Activated CD8-positive, alpha-beta T cell treated with anti-CD3 and anti-CD28 coated beads for 36 hours (primary cell): ENCODE measurements at regions not wholly inside any gene's neighbourhood (a gene's known extent, or its start where the extent isn't known, plus 50 kb on each side); places are given as distances from the start of the nearest gene placed in this dataset.

Experiments used
- ATAC-seq: fragments of 200-7000 bp; cut with Tn5 transposase; one replicate; pipeline ENCODE4 v1.10.0; 2021; ENCODE audit warnings: mild to moderate bottlenecking, moderate library complexity
- CTCF ChIA-PET: fragments of 350-600 bp; sonication (Branson Sonifier 250); formaldehyde crosslinking; loops from one replicate; lab custom pipeline; 2021; ENCODE audit warnings: antibody characterized with exemption; lab: Charles Lee
- POLR2A ChIA-PET: fragments of 350-600 bp; sonication (Branson Sonifier 250); formaldehyde crosslinking; loops from one replicate; lab custom pipeline; 2021; ENCODE audit warnings: antibody characterized with exemption; lab: Charles Lee
- DNase-seq: peaks from one replicate; pipeline ENCODE4 v3.0.0-alpha.2; 2020
- H3K27ac Mint-ChIP-seq: one replicate; pipeline ENCODE4 v1.8.0; 2021; ENCODE audit warnings: mild to moderate bottlenecking, mixed read lengths
- H3K27me3 Mint-ChIP-seq: one replicate; pipeline ENCODE4 v1.8.0; 2021; ENCODE audit warnings: mixed read lengths
- H3K36me3 Mint-ChIP-seq: one replicate; pipeline ENCODE4 v1.8.0; 2021; ENCODE audit warnings: low read depth, mixed read lengths
- H3K4me1 Mint-ChIP-seq: one replicate; pipeline ENCODE4 v1.8.0; 2021; ENCODE audit warnings: low read depth, mixed read lengths
- H3K4me3 Mint-ChIP-seq: one replicate; pipeline ENCODE4 v1.8.0; 2021; ENCODE audit warnings: mild to moderate bottlenecking, moderate library complexity, mixed read lengths
- H3K9me3 Mint-ChIP-seq: one replicate; pipeline ENCODE4 v1.8.0; 2021; ENCODE audit warnings: mixed read lengths
- CTCF ChIP-seq: fragments of 200-600 bp; IDR thresholded peaks from one replicate; pipeline ENCODE4 v1.8.0; 2022; ENCODE audit warnings: antibody characterized with exemption, mild to moderate bottlenecking
- intact Hi-C: fragments of 100-400 bp; cut with micrococcal nuclease; formaldehyde crosslinking; loops from one replicate; pipeline ENCODE4 v1.10.0; 2022

GRCh38 chr20:57831993-57832585 lies 122.3 kb upstream of the PMEPA1 start:
- Mint-ChIP-seq H3K4me1 (no peaks in the 10 kb centered on the region), H3K9me3 (no peaks in the 10 kb centered on the region), H3K36me3 (no peaks in the 10 kb centered on the region), H3K4me3 (no peak overlapping the region), H3K27ac (no peak overlapping the region), H3K27me3 (no peaks in the 10 kb centered on the region)
- intact Hi-C loops: no loop called here
- no peak for TF ChIP-seq CTCF
- DNase-seq (no peak), ATAC-seq (no peak)
- ChIA-PET CTCF (no interaction called here), POLR2A (no interaction called here)

- H3K27ac Mint-ChIP-seq: no peak overlapping the region
- intact Hi-C loops: no loop called here
- no peak overlapping the region for H3K4me3 Mint-ChIP-seq
- no peak for TF ChIP-seq CTCF
- ChIA-PET POLR2A (no interaction called here), CTCF (no interaction called here)
- no peaks in the 10 kb centered on the region for H3K9me3 Mint-ChIP-seq
- ATAC-seq (no peak), DNase-seq (no peak)
- no peaks in the 10 kb centered on the region for H3K36me3 Mint-ChIP-seq
- H3K27me3 Mint-ChIP-seq: no peaks in the 10 kb centered on the region
- no peaks in the 10 kb centered on the region for H3K4me1 Mint-ChIP-seq
These were observed 121.6 kb upstream of the PMEPA1 start for GRCh38 chr20:57831326-57831992.

- H3K4me1 Mint-ChIP-seq: no peaks in the 10 kb centered on the region
- DNase-seq (no peak), ATAC-seq (no peak)
- intact Hi-C loops: no loop called here
- H3K27ac Mint-ChIP-seq: no peak overlapping the region
- ChIA-PET POLR2A (no interaction called here), CTCF (interaction anchor here (1.3 kb wide), 1 partner anchor 12 kb away, joined by 5 read pairs; no protein-coding TSS in a partner anchor)
- H3K4me3 Mint-ChIP-seq: no peak overlapping the region
- TF ChIP-seq CTCF: no peak
- no peaks in the 10 kb centered on the region for H3K9me3 Mint-ChIP-seq
- H3K27me3 Mint-ChIP-seq: no peaks in the 10 kb centered on the region
- no peaks in the 10 kb centered on the region for H3K36me3 Mint-ChIP-seq
These were observed 120.7 kb upstream of the PMEPA1 start for GRCh38 chr20:57830515-57830895.

- Mint-ChIP-seq H3K27ac (no peak overlapping the region), H3K4me1 (no peaks in the 10 kb centered on the region), H3K9me3 (no peaks in the 10 kb centered on the region), H3K4me3 (no peak overlapping the region), H3K27me3 (no peaks in the 10 kb centered on the region), H3K36me3 (no peaks in the 10 kb centered on the region)
- no peak for TF ChIP-seq CTCF
- ChIA-PET CTCF (interaction anchor here (1.3 kb wide), 1 partner anchor 13 kb away, joined by 5 read pairs; no protein-coding TSS in a partner anchor), POLR2A (no interaction called here)
- DNase-seq: no peak
- no peak for ATAC-seq
- intact Hi-C loops: no loop called here
These were observed 120.1 kb upstream of the PMEPA1 start for GRCh38 chr20:57829805-57830514.

GRCh38 chr20:57829336-57829735 lies 119.5 kb upstream of the PMEPA1 start:
- H3K27me3 Mint-ChIP-seq: no peaks in the 10 kb centered on the region
- no peaks in the 10 kb centered on the region for H3K9me3 Mint-ChIP-seq
- no peak overlapping the region for H3K27ac Mint-ChIP-seq
- no peak overlapping the region for H3K4me3 Mint-ChIP-seq
- no peak for TF ChIP-seq CTCF
- DNase-seq: no peak
- POLR2A ChIA-PET: no interaction called here
- intact Hi-C loops: no loop called here
- no peaks in the 10 kb centered on the region for H3K36me3 Mint-ChIP-seq
- no peak for ATAC-seq
- H3K4me1 Mint-ChIP-seq: no peaks in the 10 kb centered on the region
- CTCF ChIA-PET: no interaction called here
